GM21360 (cell line): ENCODE measurements at regions not wholly inside any gene's neighbourhood (a gene's known extent, or its start where the extent isn't known, plus 50 kb on each side); places are given as distances from the start of the nearest gene placed in this dataset.
"Not testable (repeated sequence)": the region's sequence is repeated elsewhere in the genome, so short reads cannot be mapped to it uniquely, and the experiment has no call there.

Experiments used
- ATAC-seq: cut with Tn5 transposase; IDR thresholded peaks from one replicate; pipeline ENCODE4 v1.9.1; 2021; ENCODE audit warnings: mild to moderate bottlenecking, moderate library complexity; ENCODE audit not compliant: unreplicated experiment

- ATAC-seq: no peak
Observed at GRCh38 chr1:229004066-229004833, 266.7 kb upstream of the RAB4A start.

GRCh38 chr1:229005097-229005496 is 265.8 kb upstream of the RAB4A start:
- no peak for ATAC-seq

- ATAC-seq: no peak
Observed at GRCh38 chr1:229005556-229005955, 265.4 kb upstream of the RAB4A start.

- ATAC-seq: no peak
Observed at GRCh38 chr1:229006121-229006870, 264.6 kb upstream of the RAB4A start.

GRCh38 chr1:229007167-229007566 is 263.7 kb upstream of the RAB4A start:
- no peak for ATAC-seq

- ATAC-seq: no peak
Observed at GRCh38 chr1:229007701-229008100, 263.2 kb upstream of the RAB4A start.

GRCh38 chr1:229008347-229008746 is 262.6 kb upstream of the RAB4A start:
- ATAC-seq: not testable (repeated sequence)

GRCh38 chr1:229011022-229011421 is 259.9 kb upstream of the RAB4A start:
- ATAC-seq: no peak

- no peak for ATAC-seq
Observed at GRCh38 chr1:229012823-229013222, 258.1 kb upstream of the RAB4A start.

- no peak for ATAC-seq
Observed at GRCh38 chr1:229013981-229014380, 256.9 kb upstream of the RAB4A start.

GRCh38 chr1:229015806-229016205 is 255.1 kb upstream of the RAB4A start:
- ATAC-seq: no peak

- no peak for ATAC-seq
Observed at GRCh38 chr1:229017091-229017490, 253.8 kb upstream of the RAB4A start.

- no peak for ATAC-seq
Observed at GRCh38 chr1:229018674-229019295, 252.1 kb upstream of the RAB4A start.

GRCh38 chr1:229019663-229020271 is 251.1 kb upstream of the RAB4A start:
- ATAC-seq: no peak

GRCh38 chr1:229021034-229021433 is 249.9 kb upstream of the RAB4A start:
- not testable (repeated sequence) for ATAC-seq

- no peak for ATAC-seq
Observed at GRCh38 chr1:229022595-229023333, 248.1 kb upstream of the RAB4A start.

GRCh38 chr1:229023651-229024300 is 247.1 kb upstream of the RAB4A start:
- ATAC-seq: no peak

GRCh38 chr1:229024528-229025130 is 246.3 kb upstream of the RAB4A start:
- ATAC-seq: no peak

- ATAC-seq: no peak
Observed at GRCh38 chr1:229025576-229025975, 245.3 kb upstream of the RAB4A start.

- ATAC-seq: no peak
Observed at GRCh38 chr1:229027158-229027557, 243.8 kb upstream of the RAB4A start.
